ENCODE measurements at regions not wholly inside any gene's neighbourhood (a gene's known extent, or its start where the extent isn't known, plus 50 kb on each side); places are given as distances from the start of the nearest gene placed in this dataset.

DNA sequence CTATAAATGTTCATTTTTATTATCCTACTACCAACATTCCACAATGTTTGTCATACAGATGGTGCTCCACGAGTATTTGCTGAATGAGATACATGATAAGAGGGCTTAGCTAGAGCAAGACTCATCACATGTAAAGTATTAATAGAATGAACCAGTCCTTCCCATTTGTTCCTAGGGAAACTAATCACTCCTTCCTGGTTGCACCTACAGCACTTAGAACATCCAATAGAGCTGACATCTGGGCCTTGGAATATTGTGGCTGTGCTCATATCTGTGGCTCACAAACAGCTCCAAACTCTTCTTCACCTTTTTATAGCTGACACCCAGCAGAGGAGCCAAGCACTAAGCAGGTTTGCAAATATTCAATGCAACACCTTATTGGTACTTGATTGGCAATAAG, 91.9 kb upstream of the C1GALT1 start:
- no peak for TF ChIP-seq YY2 (tag by site-specific recombination; IDR thresholded peaks at IDR 0.05)
- TF ChIP-seq ZNF366 (tag by site-specific recombination; conservative IDR thresholded peaks at IDR 0.05), result no peak
- TF ChIP-seq ZNF701 (tag by site-specific recombination; IDR thresholded peaks at IDR 0.05), result no peak
- no peak for TF ChIP-seq YY1 (tag by site-specific recombination; IDR thresholded peaks at IDR 0.05)
- TF ChIP-seq ZBTB8A (tag by site-specific recombination; IDR thresholded peaks at IDR 0.05), result no peak
- TF ChIP-seq ZNF626 (tag by site-specific recombination; IDR thresholded peaks at IDR 0.05), result no peak
- no peak for TF ChIP-seq ZNF707 (tag by site-specific recombination; IDR thresholded peaks at IDR 0.05)
- no peak for TF ChIP-seq ZNF26 (tag by site-specific recombination; IDR thresholded peaks at IDR 0.05)
- no peak for TF ChIP-seq KLF1 (tag by site-specific recombination; IDR thresholded peaks at IDR 0.05)
- TF ChIP-seq ZFP37 (tag by site-specific recombination; IDR thresholded peaks at IDR 0.05), result no peak
- H3K4me3 ChIP-seq (ENCODE audit: low read depth, low read length), result no peak overlapping the region
- H3K9me3 ChIP-seq (ENCODE audit: control insufficient read depth, insufficient read depth, low read depth, low read length), result no peaks in the 10 kb centered on the region
- POLR2A ChIA-PET, result interaction anchor here (0.8 kb wide), 1 partner anchor 9 kb away, joined by 3 read pairs; no protein-coding TSS in a partner anchor
- H3K36me3 ChIP-seq (ENCODE audit: control insufficient read depth in 2 of 2, insufficient read depth in 1 of 2, low read length in 2 of 2), result no peaks in the 10 kb centered on the region
- H3K27ac ChIP-seq (ENCODE audit: extremely low read depth, low read depth, low read length), result no peak overlapping the region
- CTCF ChIA-PET, result interaction anchor here (1.0 to 1.8 kb wide), 2 partner anchors 12 to 13 kb away, joined by 3 to 5 read pairs; no protein-coding TSS in a partner anchor
- no peaks in the 10 kb centered on the region for H3K4me1 ChIP-seq (ENCODE audit: control insufficient read depth, insufficient read depth, low read length)

DNA sequence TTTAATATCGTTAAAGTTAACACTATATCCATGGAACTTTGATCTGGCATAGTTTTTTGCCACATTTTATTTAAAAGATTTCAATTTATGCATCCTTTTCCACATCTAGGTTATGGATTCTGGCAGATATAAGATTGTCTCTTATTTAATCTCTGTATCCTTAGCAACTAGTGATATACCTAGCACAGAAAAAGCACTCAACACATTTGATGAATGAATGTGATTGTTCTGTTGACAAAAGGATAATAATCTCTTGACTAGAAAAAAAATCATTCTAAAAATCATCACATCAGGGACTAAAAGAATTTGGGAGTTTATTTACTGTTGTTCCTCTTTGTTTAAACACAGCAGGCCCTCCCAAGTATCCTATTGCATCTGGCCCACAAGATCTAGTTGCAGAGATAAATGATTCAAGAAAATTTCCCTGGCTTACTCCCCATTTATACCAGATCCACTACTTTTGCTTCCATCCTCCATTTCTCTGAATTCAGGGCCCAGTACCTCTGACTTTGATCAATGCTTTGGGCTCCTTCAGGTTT, 84.0 kb upstream of the C1GALT1 start:
- H3K4me1 ChIP-seq (ENCODE audit: control insufficient read depth, insufficient read depth, low read length), result peaks cover 2% of the 10 kb centered on the region
- no peak overlapping the region for H3K4me3 ChIP-seq (ENCODE audit: low read depth, low read length)
- no peak for TF ChIP-seq ZNF48 (tag by site-specific recombination; IDR thresholded peaks at IDR 0.05)
- TF ChIP-seq ZNF184 (tag by site-specific recombination; IDR thresholded peaks at IDR 0.05), result no peak
- no peak for TF ChIP-seq ZIC2 (tag by site-specific recombination; IDR thresholded peaks at IDR 0.05)
- TF ChIP-seq WT1 (tag by site-specific recombination; IDR thresholded peaks at IDR 0.05), result peak; percentile 64
- TF ChIP-seq ZNF138 (tag by site-specific recombination; IDR thresholded peaks at IDR 0.05; ENCODE audit: borderline replicate concordance), result no peak
- no peak overlapping the region for H3K27ac ChIP-seq (ENCODE audit: extremely low read depth, low read depth, low read length)
- no peaks in the 10 kb centered on the region for H3K36me3 ChIP-seq (ENCODE audit: control insufficient read depth in 2 of 2, insufficient read depth in 1 of 2, low read length in 2 of 2)
- no peaks in the 10 kb centered on the region for H3K9me3 ChIP-seq (ENCODE audit: control insufficient read depth, insufficient read depth, low read depth, low read length)
- ChIA-PET POLR2A (no interaction called here), CTCF (no interaction called here)

DNA sequence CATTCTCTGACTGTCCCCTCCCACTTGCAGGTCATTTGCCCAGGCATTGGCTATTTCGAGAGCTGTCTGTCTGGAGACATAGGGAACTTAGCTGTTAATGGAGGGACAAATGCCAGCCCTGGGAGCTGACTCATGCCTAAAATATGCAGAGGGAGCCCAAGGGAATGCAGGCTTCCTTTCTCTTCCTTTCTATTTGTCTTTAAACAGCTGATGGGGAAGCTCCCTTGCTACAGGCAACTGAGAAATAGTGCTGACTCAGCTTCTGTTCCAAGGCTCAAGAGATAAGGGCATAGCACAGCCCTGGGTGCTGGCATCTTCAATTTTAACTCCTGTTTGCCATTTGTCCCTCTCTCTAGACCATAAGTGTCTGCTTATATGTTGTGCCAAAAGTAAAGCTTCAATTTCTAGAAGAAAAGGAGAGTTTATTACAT, 82.7 kb upstream of the C1GALT1 start:
- ChIA-PET CTCF (interaction anchor here (0.5 to 1.2 kb wide), 6 partner anchors 32 to 1266 kb away, joined by 3 to 5 read pairs (median 3); no protein-coding TSS in a partner anchor), POLR2A (interaction anchor here (0.9 to 1.3 kb wide), 2 partner anchors 9 to 82 kb away, joined by 3 to 4 read pairs; no protein-coding TSS in a partner anchor)
- no peaks in the 10 kb centered on the region for H3K36me3 ChIP-seq (ENCODE audit: control insufficient read depth in 2 of 2, insufficient read depth in 1 of 2, low read length in 2 of 2)

More for the DNA sequence above, 82.7 kb upstream of the C1GALT1 start:
- 0 out of 2 replicates have a peak, but pooled peaks have one; percentile 7 for TF ChIP-seq GLIS1 (tag by site-specific recombination; IDR thresholded peaks at IDR 0.05)
- TF ChIP-seq KLF9 (tag by site-specific recombination; IDR thresholded peaks at IDR 0.05; ENCODE audit: low read depth), result no peak
- TF ChIP-seq KLF8 (tag by site-specific recombination; IDR thresholded peaks at IDR 0.05), result 0 out of 2 replicates have a peak, but pooled peaks have one; percentile 18
- TF ChIP-seq ZNF555 (tag by site-specific recombination; conservative IDR thresholded peaks at IDR 0.05), result no peak
- peak; percentile 16; the same call in 1 of the 2 replicates for TF ChIP-seq MZF1 (tag by site-specific recombination; IDR thresholded peaks at IDR 0.05; ENCODE audit: borderline replicate concordance)
- peak; percentile 16; the same call in 1 of the 2 replicates for TF ChIP-seq OSR2 (tag by site-specific recombination; IDR thresholded peaks at IDR 0.05)
- peak; percentile 35 for TF ChIP-seq SP2 (tag by site-specific recombination; IDR thresholded peaks at IDR 0.05)
- no peak for TF ChIP-seq OVOL3 (tag by site-specific recombination; IDR thresholded peaks at IDR 0.05)
- TF ChIP-seq ZBTB48 (tag by site-specific recombination; IDR thresholded peaks at IDR 0.05), result peak; percentile 75
- TF ChIP-seq PRDM1 (tag by site-specific recombination; IDR thresholded peaks at IDR 0.05), result peak; percentile 83
- TF ChIP-seq ZBTB1 (tag by site-specific recombination; IDR thresholded peaks at IDR 0.05), result no peak
- H3K9me3 ChIP-seq (ENCODE audit: control insufficient read depth, insufficient read depth, low read depth, low read length), result no peaks in the 10 kb centered on the region
- H3K4me1 ChIP-seq (ENCODE audit: control insufficient read depth, insufficient read depth, low read length), result peaks cover 2% of the 10 kb centered on the region
- no peak overlapping the region for H3K27ac ChIP-seq (ENCODE audit: extremely low read depth, low read depth, low read length)
- H3K4me3 ChIP-seq (ENCODE audit: low read depth, low read length), result no peak overlapping the region
